Stomach (tissue), 8 donors: ENCODE measurements at regions not wholly inside any gene's neighbourhood (a gene's known extent, or its start where the extent isn't known, plus 50 kb on each side); places are given as distances from the start of the nearest gene placed in this dataset.
"Not testable (repeated sequence)": the region's sequence is repeated elsewhere in the genome, so short reads cannot be mapped to it uniquely, and the experiment has no call there.

Experiments
- DNase-seq, 2 donors: peaks; one replicate each; pipeline versions ENCODE4 v3.0.0 to v3.0.0-alpha.2; 2013 to 2019
- H3K27ac ChIP-seq, 5 donors: fragments of 200-600 bp in 4 of 5; sonication (generic) in 4 of 5; one replicate each; pipeline ENCODE4 v1.5.1; 2013 to 2019; ENCODE audit warnings: mild to moderate bottlenecking in 1 of 5, moderate library complexity in 1 of 5
- H3K27me3 ChIP-seq, 3 donors: fragments of 200-600 bp; sonication (generic); one replicate each; pipeline ENCODE4 v1.5.1; 2017 to 2019; ENCODE audit warnings: mixed run types in 1 of 3
- H3K36me3 ChIP-seq, 4 donors: fragments of 200-600 bp; sonication (generic); 1 replicate in 3 of 4; 2 replicates in 1 of 4; pipeline ENCODE4 v1.5.1; 2016 to 2019
- H3K4me1 ChIP-seq, 4 donors: fragments of 200-600 bp; sonication (generic); one replicate each; pipeline ENCODE4 v1.5.1; 2016 to 2019
- H3K4me3 ChIP-seq, 4 donors: fragments of 200-600 bp; sonication (generic) in 3 of 4; one replicate each; pipeline ENCODE4 v1.5.1; 2016 to 2019; ENCODE audit warnings: mild to moderate bottlenecking in 1 of 4
- H3K9me3 ChIP-seq, 4 donors: fragments of 200-600 bp; sonication (generic); one replicate each; pipeline ENCODE4 v1.5.1; 2016 to 2019
- EP300 ChIP-seq: sonication (generic); formaldehyde crosslinking; IDR thresholded peaks from one replicate; pipeline ENCODE4 v1.6.1; 2017; ENCODE audit warnings: antibody characterized with exemption
- POLR2A ChIP-seq, 4 donors: fragments of 450-650 bp; IDR thresholded peaks; one replicate each; pipeline ENCODE4 v1.6.1; 2016; ENCODE audit warnings: antibody characterized with exemption in 4 of 4, control low read depth in 2 of 4, mild to moderate bottlenecking in 1 of 4, moderate library complexity in 1 of 4
- POLR2AphosphoS5 ChIP-seq, 3 donors: sonication (generic); formaldehyde crosslinking; IDR thresholded peaks; one replicate each; pipeline ENCODE4 v1.6.1; 2016; ENCODE audit warnings: antibody characterized with exemption in 3 of 3
- WGBS, 5 donors: extraction: QIAGEN DNeasy Blood & Tissue Kit in 3 of 5; methylation state at CpG; one replicate each; pipeline versions ENCODE4 v1.1.5 to v1.1.7; 2013 to 2018; 5-methylcytosine and 5-hydroxymethylcytosine counted together
- intact Hi-C: fragments of 100-400 bp; cut with DNase I; formaldehyde crosslinking; loops from one replicate; pipeline ENCODE4 v1.15.1; 2023; ENCODE audit warnings: low total_unique reads
- TF ChIP-seq, protein P1 (sequence below), 7 experiments: fragments of 450-650 bp in 4 of 7; fragments of 200-600 bp in 3 of 7; sonication (generic) in 3 of 7; IDR thresholded peaks; one replicate each; pipeline ENCODE4 v1.5.1; 2016 to 2019; ENCODE audit warnings: antibody characterized with exemption in 7 of 7, control low read depth in 2 of 7, mild to moderate bottlenecking in 1 of 7
- donor health status: healthy with polysubstance abuse.
- donor health status: Bipolar disorder and iron deficiency.
- donor health status: healthy.

DNA sequence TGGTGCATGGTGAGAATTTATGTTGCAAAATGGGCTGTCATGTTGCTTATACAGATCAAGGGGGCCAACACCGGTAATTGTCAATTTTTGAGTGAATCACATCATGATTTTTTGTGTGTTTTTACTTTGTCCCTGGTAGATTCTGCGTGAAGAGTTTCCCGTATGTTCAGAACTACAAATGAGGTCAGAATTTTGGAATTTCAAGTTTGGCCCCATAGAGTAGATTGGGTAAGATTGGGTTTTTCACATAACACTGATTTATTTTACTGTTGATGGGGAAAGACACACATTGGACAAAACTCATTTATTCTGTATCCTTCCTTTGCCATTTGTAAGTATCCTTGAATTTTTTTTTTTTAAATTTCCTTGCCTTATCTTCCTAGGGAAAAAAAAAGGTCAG, 158.5 kb upstream of the MXRA5 start:
- Histone ChIP-seq H3K27ac (no peak overlapping the region), H3K4me1 (no peaks in the 10 kb centered on the region), H3K9me3 (peaks cover 0 to 7% (median 0%) of the 10 kb centered on the region in 4 donors), H3K4me3 (no peak overlapping the region), H3K27me3 (no peaks in the 10 kb centered on the region), H3K36me3 (no peaks in the 10 kb centered on the region)
- DNase-seq, result no peak
- WGBS, 5 donors, result 88 to 96% (median 92%) methylated on average over 3 of the region's 3 CpGs
- intact Hi-C loops, result no loop called here
- TF ChIP-seq POLR2A (IDR thresholded peaks at IDR 0.05) (no peak), POLR2AphosphoS5 (IDR thresholded peaks at IDR 0.05) (no peak), EP300 (no peak)
- TF ChIP-seq, protein P1, sequence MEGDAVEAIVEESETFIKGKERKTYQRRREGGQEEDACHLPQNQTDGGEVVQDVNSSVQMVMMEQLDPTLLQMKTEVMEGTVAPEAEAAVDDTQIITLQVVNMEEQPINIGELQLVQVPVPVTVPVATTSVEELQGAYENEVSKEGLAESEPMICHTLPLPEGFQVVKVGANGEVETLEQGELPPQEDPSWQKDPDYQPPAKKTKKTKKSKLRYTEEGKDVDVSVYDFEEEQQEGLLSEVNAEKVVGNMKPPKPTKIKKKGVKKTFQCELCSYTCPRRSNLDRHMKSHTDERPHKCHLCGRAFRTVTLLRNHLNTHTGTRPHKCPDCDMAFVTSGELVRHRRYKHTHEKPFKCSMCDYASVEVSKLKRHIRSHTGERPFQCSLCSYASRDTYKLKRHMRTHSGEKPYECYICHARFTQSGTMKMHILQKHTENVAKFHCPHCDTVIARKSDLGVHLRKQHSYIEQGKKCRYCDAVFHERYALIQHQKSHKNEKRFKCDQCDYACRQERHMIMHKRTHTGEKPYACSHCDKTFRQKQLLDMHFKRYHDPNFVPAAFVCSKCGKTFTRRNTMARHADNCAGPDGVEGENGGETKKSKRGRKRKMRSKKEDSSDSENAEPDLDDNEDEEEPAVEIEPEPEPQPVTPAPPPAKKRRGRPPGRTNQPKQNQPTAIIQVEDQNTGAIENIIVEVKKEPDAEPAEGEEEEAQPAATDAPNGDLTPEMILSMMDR (IDR thresholded peaks at IDR 0.05), result no peak

DNA sequence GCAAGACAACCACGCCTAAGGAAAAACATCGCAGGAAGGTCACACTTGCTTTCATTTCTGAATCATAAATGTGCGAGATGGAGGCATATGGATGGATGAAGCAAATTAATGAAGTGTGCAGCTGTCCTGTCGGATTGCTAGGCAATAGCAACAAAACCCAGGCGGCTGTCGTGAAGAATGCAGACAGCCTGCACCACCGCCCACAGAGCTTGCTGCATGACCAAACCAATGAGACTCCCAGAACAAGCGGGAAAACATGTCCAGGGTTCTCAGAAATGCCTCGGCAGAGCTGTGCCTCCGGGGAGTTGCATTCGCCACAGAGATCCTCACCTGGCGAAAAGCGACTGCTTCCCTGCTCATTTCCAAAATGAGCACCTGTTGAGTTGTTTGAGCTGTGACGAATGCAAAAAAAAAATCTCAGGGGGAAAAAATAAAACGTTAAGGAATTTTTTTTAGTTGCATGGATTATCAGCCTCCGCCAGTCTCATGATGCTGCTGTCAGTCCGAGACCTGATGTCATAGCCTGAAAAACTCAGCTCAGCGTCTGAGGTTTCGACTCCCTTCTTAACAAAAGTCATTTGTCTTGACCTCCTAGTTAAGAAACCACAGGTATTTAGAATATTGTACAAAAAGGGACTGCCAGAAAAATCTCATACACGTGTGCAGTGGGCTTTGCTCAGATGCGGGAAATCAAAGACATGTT, 155.5 kb upstream of the MXRA5 start:
- Histone ChIP-seq H3K4me3 (no peak overlapping the region), H3K36me3 (no peaks in the 10 kb centered on the region), H3K4me1 (no peaks in the 10 kb centered on the region), H3K9me3 (peaks cover 0 to 7% (median 0%) of the 10 kb centered on the region in 4 donors), H3K27me3 (no peaks in the 10 kb centered on the region), H3K27ac (no peak overlapping the region)
- peak in 1 of 2 donors; percentile 26 for DNase-seq
- intact Hi-C loops, result no loop called here
- WGBS, 5 donors, result 77 to 87% (median 79%) methylated on average over 20 to 21 of the region's 21 CpGs
- TF ChIP-seq POLR2A (IDR thresholded peaks at IDR 0.05), result no peak
- TF ChIP-seq, protein P1 (IDR thresholded peaks at IDR 0.05), result no peak
- no peak for TF ChIP-seq POLR2AphosphoS5 (IDR thresholded peaks at IDR 0.05)
- no peak for TF ChIP-seq EP300

DNA sequence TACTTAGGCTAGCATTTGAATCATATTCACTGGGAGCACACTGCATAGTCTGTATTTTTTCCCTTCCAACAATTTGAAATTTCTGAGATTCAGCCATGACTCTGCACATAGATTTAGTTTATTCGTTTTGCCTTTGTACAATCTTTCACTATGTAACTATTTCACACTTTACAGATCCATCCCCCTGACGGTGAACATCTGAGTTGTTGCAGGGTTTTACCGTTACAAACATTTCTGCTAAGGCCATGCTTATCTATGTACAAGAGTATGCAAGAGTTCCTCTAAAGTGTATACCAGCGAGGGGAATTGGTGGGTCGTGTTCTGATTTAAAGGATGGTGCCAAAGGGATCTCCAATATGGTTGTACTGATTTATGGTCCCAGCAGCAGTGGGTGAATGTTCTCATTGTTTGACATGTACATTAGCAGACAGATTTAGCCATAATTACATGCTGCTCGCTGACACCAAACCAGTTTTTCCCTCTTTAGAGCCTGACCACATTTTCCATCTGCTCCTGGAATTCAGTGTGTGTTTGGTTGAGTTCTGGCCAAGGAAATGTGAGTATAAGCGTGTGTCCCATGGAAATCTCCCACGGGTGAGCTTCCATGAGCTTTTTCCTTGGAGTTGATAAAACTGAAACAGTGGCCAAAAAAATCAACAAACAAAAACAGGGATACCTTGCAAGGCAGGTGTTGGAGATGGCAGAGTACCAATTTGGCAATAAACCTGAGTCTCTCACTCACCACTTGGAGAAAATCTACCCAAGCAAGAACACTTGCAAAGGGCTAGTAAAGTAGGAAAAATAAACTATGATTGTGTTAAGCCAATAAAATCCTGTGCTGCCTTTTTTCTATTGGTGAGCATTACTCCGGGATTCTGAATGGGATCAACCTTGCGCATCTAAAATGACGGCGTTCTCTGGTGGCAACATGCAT, 149.7 kb upstream of the MXRA5 start:
- WGBS, 5 donors, result 53 to 69% (median 62%) methylated on average over 9 to 12 of the region's 12 CpGs
- H3K36me3 ChIP-seq, H3K9me3 ChIP-seq, intact Hi-C loops, H3K27me3 ChIP-seq, H3K4me3 ChIP-seq, H3K27ac ChIP-seq, H3K4me1 ChIP-seq, DNase-seq: not testable (repeated sequence)

DNA sequence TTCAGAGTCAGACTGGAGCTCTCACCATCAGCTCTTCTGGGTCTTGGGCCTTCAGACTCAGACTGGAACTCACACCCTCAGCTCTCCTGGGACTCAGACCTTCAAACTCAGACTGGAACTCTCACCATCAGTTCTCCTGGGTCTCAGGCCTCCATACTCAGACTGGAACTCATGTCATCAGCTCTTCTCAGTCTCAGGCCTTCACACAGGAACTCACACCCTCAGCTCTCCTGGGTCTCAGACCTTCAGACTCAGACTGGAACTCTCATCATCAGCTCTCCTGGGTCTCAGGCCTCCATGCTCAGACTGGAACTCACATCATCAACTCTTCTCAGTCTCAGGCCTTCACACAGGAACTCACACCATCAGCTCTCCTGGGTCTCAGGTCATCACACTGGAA, 147.2 kb upstream of the MXRA5 start:
- Histone ChIP-seq H3K9me3 (no peaks in the 10 kb centered on the region), H3K27me3 (no peaks in the 10 kb centered on the region), H3K27ac (no peak overlapping the region), H3K36me3 (no peaks in the 10 kb centered on the region), H3K4me3 (no peak overlapping the region), H3K4me1 (no peaks in the 10 kb centered on the region)
- TF ChIP-seq EP300 (no peak), POLR2AphosphoS5 (IDR thresholded peaks at IDR 0.05) (no peak), POLR2A (IDR thresholded peaks at IDR 0.05) (no peak)
- TF ChIP-seq, protein P1 (IDR thresholded peaks at IDR 0.05), result no peak
- intact Hi-C loops, result no loop called here
- DNase-seq, result no peak

DNA sequence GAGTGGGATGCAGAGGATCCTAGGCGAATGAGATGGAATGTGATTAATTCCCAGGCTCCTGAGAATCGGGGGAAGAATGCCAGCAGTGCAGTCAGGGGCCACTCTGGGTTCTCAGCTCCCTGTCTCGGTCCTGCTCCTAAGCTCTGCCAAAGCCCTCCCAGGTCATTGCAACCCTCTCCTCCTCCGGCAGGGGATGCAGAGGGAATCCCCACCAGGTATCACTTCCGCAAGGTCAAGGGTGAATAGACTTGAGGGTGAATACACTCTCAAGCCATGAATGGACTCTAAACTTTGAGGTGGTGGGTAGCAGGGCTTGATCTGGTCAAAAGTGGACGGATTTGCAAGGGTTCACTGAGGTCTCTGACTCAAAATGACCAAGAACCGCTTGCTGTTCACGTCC, 139.3 kb upstream of the MXRA5 start:
- DNase-seq, result no peak
- H3K36me3 ChIP-seq, result no peaks in the 10 kb centered on the region
- no peak overlapping the region for H3K4me3 ChIP-seq
- H3K9me3 ChIP-seq, result no peaks in the 10 kb centered on the region
- no peaks in the 10 kb centered on the region for H3K4me1 ChIP-seq
- intact Hi-C loops, result no loop called here
- no peak overlapping the region for H3K27ac ChIP-seq
- no peaks in the 10 kb centered on the region for H3K27me3 ChIP-seq
- WGBS, 5 donors, result 64 to 78% (median 72%) methylated on average over 4 to 8 of the region's 8 CpGs
- TF ChIP-seq POLR2AphosphoS5 (IDR thresholded peaks at IDR 0.05) (no peak), POLR2A (IDR thresholded peaks at IDR 0.05) (no peak)
- TF ChIP-seq, protein P1 (IDR thresholded peaks at IDR 0.05), result no peak
